ENCODE measurements at regions not wholly inside any gene's neighbourhood (a gene's known extent, or its start where the extent isn't known, plus 50 kb on each side); places are given as distances from the start of the nearest gene placed in this dataset.
"Not testable (repeated sequence)": the region's sequence is repeated elsewhere in the genome, so short reads cannot be mapped to it uniquely, and the experiment has no call there.

DNA sequence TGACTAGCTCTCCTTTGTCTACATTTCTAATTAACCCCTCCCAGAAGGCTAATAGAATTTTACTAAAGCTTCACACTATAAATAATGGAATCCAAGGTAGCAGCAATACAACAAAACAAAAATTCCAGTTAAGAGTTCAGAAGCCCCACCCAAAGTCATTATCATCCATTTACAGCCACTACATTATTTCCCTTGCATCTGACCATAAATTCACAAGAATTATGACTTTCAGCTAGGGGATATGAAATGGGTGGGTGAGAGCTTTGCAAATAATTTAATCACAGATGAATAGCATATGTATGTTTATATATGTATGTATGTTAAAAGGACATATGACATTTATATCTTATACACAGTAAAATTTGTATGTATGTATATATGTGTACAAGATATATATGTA is 65.3 kb upstream of the PTGDR start:
- DNase-seq (ENCODE audit: low spot score), result no peak

DNA sequence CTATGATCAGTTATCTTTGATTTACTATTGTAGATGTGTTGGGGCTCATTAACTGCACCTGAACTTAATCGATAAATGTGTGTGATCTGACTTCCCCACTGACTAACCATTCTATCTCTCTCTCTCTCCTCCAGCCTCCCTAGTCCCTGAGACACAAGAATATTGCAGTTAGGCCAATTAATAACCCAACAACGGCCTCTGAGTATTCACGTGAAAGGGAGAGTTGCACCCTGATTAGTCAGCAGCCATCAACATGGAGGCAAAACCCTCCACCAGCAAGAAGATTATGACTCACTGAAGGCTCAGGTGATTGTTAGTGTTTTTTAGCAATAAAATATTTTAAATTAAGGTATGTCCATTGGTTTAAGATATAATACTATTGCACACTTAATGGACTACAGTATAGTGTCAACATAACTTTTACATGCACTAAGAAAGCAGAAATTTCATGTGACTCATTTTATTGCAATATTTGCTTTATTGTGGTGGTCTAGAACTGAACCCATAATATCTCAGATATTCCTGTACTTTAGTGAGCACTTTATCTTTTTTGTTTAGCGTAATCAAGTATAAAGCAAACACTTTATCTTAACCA is 77.1 kb upstream of the PTGDR start:
- no peak for DNase-seq (ENCODE audit: low spot score)

DNA sequence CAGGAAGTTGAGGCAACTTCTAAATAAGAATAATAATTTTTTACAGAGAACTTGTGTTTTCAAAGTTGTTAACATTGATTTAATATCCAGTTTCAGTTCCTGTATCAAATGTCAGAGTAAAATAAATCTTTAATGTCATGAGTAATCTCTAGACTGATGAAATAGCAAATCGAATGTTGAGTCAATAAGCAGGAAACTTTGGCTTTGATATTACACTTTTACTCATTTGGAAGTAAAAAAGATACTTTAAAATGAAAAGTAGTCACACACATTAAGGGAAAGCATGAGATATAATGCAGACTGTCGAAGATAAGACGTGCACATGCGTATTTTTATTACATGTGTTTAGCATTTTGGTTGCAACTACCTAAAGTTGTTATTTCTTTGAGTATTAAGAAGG is 78.2 kb upstream of the PTGDR start:
- no peak for DNase-seq (ENCODE audit: low spot score)

DNA sequence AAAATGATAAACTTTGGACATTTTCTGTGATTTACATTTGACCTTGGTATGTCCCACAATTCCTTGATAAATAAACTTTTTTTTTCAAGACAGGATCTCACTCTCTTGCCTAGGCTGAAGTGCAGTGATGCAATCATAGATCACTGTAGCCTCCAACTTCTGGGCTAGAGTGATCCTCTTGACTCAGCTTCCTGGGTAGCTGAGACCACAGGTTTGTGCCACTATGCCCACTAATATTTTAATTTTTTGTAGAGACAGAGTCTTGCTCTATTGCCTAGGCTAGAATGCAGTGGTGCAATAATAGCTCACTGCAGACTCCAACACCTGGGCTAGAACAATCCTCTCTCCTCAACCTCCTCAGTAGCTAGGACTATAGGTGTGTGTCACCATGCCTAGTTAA is 79.1 kb upstream of the PTGDR start:
- no peak for DNase-seq (ENCODE audit: low spot score)

DNA sequence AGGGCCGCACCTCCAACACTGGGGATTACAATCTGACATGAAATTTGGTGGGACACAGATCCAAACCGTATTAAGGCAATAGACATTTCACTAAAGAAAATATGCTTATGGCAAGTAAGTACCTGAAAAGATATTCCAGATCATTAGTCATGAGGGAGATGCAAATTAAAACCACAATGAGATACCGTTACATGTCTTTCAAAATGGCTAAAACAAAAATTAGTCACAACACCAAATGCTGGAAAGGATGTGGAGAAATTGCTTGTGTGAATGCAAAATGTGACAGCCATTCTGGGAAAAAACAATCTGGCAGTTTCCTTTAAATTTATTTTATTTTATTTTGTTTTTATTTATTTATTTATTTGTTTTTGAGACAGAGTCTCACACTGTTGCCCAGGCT is 82.3 kb upstream of the PTGDR start:
- no peak for DNase-seq (ENCODE audit: low spot score)

DNA sequence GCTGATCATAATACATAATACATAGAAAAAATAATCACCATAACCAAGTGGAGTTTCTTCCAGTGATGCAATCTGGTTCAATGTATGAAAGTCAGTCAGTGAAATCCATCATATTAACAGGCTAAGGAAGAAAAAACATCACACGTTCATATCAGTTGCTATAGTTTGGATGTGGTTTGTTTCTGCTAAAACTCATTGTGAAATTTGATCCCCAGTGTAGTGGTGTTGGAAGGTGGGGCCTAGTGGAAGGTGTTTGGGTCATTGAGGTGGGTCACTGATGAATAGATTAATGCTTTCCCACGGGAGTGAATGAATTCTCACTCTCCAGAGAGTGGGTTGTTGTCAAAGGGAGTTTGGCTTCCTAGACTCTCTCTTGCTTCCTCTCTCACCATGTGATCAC is 84.6 kb upstream of the PTGDR start:
- no peak for DNase-seq (ENCODE audit: low spot score)

DNA sequence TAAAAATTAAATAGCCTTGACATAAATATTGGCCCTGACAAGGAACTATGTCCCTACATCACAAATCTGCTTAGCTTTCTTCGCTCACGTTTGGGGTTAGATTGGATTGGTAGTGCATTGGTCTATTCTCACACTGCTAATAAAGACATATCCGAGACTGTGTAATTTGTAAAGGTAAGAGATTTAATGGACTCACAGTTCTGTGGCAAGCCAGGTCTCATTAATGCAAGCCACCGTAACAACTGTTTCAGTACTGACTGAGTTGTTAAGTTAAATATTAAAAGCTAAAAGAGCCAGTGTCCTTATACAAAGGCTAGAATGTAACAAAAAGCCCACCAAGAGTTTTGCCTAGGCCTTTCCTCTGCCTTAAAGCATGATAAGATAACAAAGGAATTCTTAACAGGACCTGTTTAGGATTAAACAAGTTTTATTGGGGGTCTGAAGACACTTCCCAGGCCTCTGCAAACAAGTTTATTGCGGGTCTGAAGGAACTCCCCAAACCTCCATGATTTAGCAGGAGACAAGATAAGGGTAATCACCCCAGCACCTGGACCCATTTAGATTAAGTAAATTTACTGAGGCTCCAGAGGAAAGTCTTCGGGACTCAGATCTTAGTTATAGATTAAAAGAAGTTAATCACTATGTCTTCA is 88.2 kb upstream of the PTGDR start:
- DNase-seq (ENCODE audit: low spot score), result no peak

DNA sequence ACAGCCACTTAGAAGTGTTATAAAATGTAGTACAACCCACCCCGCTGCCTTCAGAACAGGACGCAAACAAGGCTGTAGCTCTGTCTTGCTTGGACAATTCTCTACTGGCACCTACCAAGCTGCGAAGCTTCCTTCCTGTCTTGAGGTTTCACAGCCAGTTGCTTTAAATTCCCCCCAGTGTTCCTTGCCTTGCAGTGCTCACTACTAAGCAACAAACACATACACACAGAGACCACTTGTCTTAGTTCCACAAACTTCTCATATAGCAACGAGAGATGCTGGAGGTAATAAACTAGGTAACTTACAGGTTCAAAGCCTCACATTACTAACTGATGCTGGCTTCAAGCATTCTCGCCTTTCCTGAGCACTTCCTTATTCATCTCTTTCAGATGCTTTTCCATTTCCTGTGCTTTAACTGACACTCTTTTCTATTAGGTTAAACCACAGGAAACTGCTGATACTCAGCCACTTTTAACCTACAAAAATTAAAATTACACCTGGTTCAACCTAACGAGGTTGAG is 91.5 kb upstream of the PTGDR start:
- DNase-seq (ENCODE audit: low spot score), result no peak

DNA sequence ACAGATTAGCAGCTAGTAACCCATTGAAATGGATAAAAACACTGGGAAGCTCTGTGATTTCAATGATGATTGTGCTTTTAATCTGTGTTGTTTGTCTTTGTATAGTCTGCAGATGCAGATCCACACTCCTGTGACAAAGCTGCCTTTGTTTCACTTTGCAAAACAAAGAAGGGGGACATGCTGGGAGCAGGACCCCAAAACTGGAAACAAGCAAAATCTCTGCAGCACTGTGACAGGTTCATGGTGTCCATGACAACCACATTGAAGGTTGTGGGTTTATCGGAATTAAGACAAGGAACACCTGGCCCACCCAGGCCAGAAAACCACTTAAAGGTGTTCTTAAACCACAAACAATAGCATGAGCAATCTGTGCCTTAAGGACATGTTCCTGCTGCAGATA is 95.6 kb upstream of the PTGDR start:
- DNase-seq (ENCODE audit: low spot score), result not testable (repeated sequence)

DNA sequence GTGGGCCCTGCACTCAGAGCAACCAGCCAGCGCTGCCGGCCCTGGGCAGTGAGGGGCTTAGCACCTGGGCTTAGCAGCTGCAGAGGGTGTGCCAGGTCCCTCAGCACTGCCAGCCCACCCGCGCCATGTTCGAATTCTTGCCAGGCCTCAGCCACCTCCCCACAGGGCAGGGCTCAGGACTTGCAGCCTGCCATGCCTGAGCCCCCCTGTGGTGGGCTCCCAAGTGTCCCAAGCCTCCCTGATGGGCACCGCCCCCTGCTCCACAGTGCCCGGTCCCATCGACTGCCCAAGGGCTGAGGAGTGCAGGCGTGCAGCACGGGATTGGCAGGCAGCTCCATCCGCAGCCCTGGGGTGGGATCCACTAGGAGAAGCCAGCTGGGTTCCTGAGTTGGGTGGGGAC is 98.0 kb upstream of the NID2 start:
- no peak for DNase-seq (ENCODE audit: low spot score)

DNA sequence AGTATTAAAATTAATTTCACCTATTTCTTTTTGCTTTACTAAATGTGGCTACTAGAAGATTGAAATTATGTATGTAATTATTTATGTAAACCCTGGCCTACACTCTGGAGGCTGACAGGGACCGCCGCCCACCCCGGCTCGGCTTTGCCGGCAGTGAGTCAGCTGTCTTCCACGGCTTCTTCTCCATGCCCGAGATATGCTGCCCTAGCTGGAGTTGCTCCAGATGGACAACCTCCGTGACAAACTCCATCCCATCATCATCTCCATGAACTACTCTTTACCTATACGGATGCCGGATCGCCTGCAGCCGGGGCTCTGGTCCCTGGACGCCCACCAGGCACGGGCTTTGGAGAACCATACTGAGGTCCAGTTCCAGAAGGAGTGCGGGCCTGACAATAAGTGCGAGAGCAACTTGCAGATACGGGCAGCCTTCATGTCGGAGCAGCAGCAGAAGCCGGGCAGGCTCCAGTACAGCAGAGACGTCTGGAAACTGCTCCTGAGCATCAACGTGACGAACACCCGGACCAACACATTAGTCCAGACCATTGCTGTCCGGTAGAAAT is 86.9 kb upstream of the NID2 start:
- no peak for DNase-seq (ENCODE audit: low spot score)

DNA sequence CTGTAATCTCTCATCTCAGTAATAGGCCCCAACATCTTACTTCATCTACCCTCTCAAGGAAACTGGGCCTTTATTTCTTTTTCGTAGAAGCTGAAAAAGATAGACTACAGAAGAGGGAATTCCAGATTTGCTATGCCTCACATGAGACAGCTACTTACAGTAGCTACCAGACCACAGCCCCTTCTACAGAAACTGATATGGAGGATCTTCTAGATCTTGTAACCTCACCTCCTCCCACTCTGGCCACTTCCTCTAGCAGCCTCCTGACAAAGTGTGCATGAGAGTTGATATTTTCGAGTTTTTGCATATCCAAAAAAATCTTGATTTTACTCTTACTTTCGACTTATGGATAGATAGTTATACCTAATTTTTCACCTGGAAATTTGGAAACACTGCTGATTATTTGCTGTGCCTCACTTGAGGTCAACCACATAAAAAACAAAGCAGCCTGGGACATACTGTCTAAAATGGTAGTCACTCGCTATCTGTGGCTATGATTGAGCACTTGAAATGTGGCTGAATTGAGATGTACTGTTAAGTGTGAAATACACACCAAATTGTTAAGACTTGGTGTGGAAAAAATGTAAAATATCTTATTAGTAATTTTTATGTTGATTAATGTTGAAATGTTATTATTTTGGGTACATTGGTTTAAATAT is 86.3 kb upstream of the NID2 start:
- no peak for DNase-seq (ENCODE audit: low spot score)

DNA sequence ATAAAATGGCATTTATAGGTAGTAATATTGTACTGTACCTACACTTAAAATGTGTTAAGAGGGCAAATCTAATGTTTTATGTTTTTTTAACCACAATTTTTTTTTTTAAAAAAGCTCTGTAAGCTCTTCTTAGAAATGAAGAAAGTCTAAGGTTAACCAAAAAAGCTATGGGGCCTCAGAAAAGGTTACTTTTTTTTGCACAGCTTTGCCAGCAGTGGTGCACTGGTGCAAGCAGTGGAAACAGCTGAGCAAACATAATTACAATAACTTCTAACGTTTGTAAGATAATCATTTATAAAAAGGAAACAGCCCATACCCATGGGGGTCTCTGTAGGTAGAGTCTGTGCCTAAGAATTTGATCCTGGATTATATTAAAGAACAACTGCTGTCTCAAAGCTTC is 85.1 kb upstream of the NID2 start:
- no peak for DNase-seq (ENCODE audit: low spot score)

DNA sequence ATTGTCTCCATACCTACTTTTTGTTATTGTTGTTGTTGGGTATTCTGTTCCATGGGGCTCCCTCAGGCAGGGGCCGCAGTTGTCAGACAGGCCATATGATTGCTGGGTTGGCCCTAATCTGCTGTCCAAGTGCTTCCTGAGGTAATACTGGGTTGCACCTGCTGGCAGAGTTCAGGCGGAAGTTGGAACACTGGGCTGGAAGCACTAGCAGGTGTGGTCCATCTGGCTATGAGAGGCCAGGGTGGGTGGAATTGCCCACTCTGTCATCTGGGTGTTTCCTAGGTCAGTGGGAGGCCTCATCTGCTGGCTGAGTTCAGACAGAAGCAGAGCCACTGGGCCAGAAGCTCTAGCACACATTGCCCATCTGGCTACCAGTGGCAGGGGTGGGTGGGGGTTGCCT is 81.3 kb upstream of the NID2 start:
- DNase-seq (ENCODE audit: low spot score), result no peak

DNA sequence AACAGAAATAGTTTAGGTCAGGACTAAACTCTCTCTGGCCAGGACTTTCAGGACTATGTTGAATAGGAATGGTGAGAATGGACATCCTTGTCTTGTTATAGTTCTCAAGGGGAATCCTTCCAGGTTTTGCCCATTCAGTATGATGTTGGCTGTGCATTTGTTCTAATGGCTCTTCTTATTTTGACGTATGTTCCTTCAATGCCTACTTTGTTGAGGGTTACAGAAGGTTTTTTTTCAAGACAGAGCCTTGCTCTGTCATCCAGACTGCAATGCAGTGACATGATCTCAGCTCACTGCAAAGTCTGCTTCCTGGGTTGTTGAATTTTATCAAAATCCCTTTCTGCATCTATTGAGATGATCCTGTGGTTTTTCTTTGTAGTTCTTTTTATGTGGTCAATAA is 79.5 kb upstream of the NID2 start:
- DNase-seq (ENCODE audit: low spot score), result no peak

DNA sequence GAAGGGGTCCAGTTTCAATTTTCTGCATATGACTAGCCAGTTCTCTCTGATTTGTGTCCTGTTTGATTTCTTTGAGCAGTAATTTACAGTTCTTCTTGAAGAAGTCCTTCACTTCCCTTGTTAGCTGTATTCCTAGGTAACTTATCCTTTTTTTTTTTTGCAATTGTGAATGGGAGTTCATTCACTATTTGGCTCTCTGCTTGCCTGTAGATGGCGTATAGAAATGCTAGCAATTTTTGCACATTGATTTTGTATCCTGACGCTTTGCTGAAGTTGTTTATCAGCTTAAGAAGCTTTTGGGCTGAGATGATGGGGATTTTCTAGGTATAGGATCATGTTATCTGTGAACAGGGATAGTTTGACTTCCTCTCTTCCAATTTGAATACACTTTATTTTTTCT is 77.6 kb upstream of the NID2 start:
- no peak for DNase-seq (ENCODE audit: low spot score)

DNA sequence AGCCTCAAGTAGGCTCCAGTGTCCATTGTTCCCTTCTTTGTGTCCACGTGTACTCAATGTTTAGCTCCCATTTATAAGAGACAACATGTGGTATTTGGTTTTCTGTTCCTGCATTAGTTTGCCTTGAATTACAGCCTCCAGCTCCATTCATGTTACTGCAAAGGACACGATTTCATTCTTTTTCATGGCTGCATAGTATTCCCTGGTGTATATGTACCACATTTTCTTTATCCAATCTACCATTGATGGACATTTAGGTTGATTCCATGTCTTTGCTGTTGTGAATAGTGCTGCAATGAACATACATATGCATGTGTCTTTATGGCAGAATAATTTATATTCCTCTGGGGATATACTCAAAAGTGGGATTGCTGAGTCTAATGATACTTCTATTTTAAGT is 75.2 kb upstream of the NID2 start:
- not testable (repeated sequence) for DNase-seq (ENCODE audit: low spot score)

DNA sequence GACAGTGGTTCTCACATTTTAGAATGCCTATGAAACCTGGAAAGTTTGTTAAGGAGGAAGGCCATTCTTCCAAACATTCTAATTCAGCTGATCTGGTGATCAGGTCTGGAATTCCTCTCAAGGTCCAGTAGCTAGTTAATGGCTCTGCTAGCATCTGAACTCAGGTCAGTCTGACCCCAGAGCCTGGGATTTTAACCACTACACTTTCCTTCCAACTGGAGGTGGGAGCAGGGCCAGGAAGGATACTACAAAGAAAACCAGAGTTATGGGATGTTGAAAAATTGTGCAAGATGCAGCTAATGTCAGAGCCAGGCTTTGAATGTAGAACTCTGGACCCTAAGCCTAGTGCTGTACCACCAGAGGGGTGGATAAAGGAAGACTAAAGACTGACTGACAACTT is 73.6 kb upstream of the NID2 start:
- no peak for DNase-seq (ENCODE audit: low spot score)

DNA sequence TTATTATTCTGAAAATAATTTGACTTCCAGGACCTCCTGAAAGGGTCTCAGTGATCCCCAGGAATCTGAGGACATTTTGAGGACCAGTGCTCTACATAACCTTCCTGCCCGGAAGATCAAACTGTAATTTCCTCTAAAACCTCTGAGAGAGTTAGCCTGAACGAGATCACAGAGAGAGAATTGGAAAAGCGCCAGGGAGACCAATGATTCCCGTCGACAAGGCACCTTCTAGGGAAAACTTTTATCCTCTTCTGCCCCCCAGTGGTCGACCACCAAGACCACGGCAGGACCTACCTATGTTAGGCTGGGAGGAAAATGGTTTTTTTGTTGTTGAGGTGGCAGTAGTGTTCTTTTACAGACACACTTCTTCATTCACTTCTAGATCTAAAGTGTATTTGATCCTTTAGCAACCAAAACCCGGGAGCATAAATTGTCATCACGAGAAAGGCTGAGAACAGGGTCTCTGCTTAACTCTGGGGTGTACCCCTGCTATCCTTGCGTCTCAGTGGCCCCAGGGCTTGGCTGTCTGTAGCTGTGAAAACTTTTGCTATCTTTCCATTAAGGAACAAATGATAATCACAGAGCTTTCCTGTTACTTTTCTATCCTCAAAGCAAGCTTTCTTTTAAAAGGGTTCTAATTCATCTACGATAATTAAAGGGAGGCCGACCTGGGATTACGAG is 62.9 kb upstream of the NID2 start:
- peak; percentile 84 for DNase-seq (ENCODE audit: low spot score)

DNA sequence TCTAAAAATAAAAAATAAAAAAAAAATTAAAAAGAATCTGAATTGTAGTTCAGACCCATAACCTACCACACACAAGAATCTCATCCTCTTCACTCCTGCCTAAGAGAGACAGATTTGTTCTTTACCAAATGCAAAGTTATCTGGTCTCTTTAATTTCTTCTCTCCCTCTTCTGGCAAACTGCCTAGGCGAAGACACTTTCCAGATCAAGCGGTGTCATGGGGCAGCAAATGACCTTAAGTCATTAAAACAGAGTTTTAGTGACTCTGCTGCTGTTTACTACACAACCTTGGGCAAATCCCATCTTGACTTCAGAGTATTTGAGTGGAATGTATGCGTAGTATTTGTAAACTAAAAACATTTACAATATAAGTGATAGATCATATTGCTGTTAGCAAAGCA is 60.9 kb upstream of the NID2 start:
- DNase-seq (ENCODE audit: low spot score), result no peak

DNA sequence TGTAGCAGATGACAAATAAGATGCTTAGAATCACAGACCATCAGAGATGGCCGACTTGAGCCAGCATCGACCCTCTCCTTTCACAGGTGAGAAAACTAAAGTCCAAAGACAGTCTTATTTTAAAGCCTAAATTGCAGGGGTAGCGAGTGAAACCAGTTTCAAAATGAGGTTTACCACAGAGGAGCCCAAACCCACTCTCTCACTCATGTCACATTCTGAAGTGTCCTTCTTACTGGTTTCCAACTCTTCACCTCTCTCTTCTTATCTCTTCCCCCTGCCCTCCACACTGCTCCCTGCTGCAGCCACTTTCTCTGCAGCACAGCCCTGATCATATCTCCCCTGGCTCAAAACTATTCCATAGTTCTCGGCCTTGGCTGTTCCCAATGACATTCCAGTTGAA is 57.0 kb upstream of the NID2 start:
- no peak for DNase-seq (ENCODE audit: low spot score)

DNA sequence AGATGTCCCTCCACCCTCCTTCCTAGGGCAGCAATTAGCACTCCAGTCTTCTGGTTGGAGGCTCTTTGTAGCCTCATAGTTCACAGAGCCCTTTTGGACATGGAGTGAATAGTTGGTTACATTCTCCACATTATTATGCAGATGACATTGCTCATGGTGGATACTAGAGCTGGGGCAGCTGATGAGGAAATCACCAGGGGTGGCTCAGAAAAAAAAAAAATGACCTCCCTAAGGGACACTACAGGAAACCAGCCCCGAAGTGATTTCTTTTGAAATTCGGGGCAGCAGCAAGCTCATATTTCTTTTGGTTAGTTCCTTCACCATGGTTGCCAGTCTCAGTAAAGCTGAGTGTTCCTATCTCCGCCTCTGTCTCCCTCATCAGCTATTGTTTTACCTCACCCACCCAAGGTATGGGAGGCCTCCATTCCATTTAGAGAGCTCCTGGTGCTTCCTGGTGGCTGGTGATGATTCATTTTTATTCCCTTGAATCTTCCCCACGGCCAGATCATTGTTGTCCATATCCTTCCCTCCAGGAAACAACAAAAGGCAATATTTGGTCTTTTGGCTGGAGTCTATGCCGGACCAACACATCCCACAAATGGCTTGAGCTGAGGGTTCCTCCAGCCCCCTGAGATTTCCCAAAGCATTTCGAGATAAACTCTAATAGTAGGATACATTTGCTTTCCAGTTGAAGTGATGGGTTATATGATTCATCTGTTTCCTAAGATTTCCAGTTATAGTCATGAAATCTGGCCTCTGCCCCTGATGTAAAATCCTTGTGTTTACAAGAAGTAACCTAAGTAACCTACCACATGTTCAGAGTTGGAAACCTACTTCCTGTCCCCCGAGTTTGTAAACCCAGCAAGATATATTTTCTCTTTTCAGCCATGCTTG is 56.2 kb upstream of the NID2 start:
- DNase-seq (ENCODE audit: low spot score), result no peak
